ENCODE measurements at regions not wholly inside any gene's neighbourhood (a gene's known extent, or its start where the extent isn't known, plus 50 kb on each side); places are given as distances from the start of the nearest gene placed in this dataset. TPM values are rescaled to one million over a fixed set of nuclear protein-coding genes. Genes with fewer than 3 reads are reported as not detected.

Small RNAs in the stretch of these regions (small RNA-seq; reads per million reads assigned to genes)
- gene MIR6130: not detected
- not detected for gene RNU4-45P
